ENCODE measurements at regions not wholly inside any gene's neighbourhood (a gene's known extent, or its start where the extent isn't known, plus 50 kb on each side); places are given as distances from the start of the nearest gene placed in this dataset.

GRCh38 chr15:52975941-52976449, 185.9 kb upstream of the ONECUT1 start:
- no peak overlapping the region for H3K4me3 Mint-ChIP-seq
- peaks cover 50% of the 10 kb centered on the region for H3K9me3 Mint-ChIP-seq
- H3K36me3 Mint-ChIP-seq (ENCODE audit: low read depth), result no peaks in the 10 kb centered on the region
- TF ChIP-seq CTCF (IDR thresholded peaks at IDR 0.05), result no peak
- DNase-seq, result no peak
- peaks cover 2% of the 10 kb centered on the region for H3K27me3 Mint-ChIP-seq (ENCODE audit: insufficient read depth)
- no peaks in the 10 kb centered on the region for H3K4me1 Mint-ChIP-seq (ENCODE audit: low read depth)
- no peak overlapping the region for H3K27ac Mint-ChIP-seq

GRCh38 chr15:52963865-52964264, 173.7 kb upstream of the ONECUT1 start:
- peaks cover 36% of the 10 kb centered on the region for H3K9me3 Mint-ChIP-seq
- no peak for TF ChIP-seq CTCF (IDR thresholded peaks at IDR 0.05)

DNA sequence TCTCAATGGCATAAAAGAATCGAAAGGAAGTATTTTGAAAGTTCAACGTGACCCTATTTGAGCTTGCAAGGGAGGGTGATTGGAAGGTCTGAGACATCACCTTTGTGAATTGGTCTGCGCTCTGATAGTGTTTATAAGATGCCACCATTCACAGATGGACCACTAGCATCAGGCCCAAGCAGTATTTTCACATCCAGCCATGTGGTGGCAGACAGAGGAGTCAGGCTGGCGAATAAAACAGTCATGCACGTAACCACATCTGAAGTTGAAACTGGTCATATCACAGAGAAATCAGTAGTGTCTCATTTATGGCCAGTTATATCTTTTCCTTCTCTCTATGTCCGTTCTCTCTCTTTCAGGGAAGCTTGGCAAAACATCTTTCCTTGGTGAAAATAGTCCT, 170.1 kb upstream of the ONECUT1 start:
- Mint-ChIP-seq H3K27me3 (ENCODE audit: insufficient read depth) (peaks cover 1% of the 10 kb centered on the region; the same call in 1 of the 2 replicates), H3K9me3 (peaks cover 35% of the 10 kb centered on the region), H3K36me3 (ENCODE audit: low read depth) (no peaks in the 10 kb centered on the region), H3K27ac (no peak overlapping the region), H3K4me1 (ENCODE audit: low read depth) (no peaks in the 10 kb centered on the region), H3K4me3 (no peak overlapping the region)
- TF ChIP-seq CTCF (IDR thresholded peaks at IDR 0.05), result no peak
- no peak for DNase-seq

More at GRCh38 chr15:52963865-52964264, 173.7 kb upstream of the ONECUT1 start:
- Mint-ChIP-seq H3K27me3 (ENCODE audit: insufficient read depth) (peaks cover 1% of the 10 kb centered on the region; the same call in 1 of the 2 replicates), H3K27ac (no peak overlapping the region), H3K4me3 (no peak overlapping the region), H3K36me3 (ENCODE audit: low read depth) (no peaks in the 10 kb centered on the region), H3K4me1 (ENCODE audit: low read depth) (no peaks in the 10 kb centered on the region)
- no peak for DNase-seq

GRCh38 chr15:52943746-52944145, 153.6 kb upstream of the ONECUT1 start:
- Mint-ChIP-seq H3K27me3 (ENCODE audit: insufficient read depth) (no peaks in the 10 kb centered on the region), H3K4me1 (ENCODE audit: low read depth) (no peaks in the 10 kb centered on the region), H3K4me3 (no peak overlapping the region), H3K36me3 (ENCODE audit: low read depth) (no peaks in the 10 kb centered on the region), H3K9me3 (peaks cover 40% of the 10 kb centered on the region), H3K27ac (no peak overlapping the region)
- no peak for TF ChIP-seq CTCF (IDR thresholded peaks at IDR 0.05)
- DNase-seq, result no peak

GRCh38 chr15:52936489-52936888, 146.4 kb upstream of the ONECUT1 start:
- TF ChIP-seq CTCF (IDR thresholded peaks at IDR 0.05), result no peak
- no peak for DNase-seq
- Mint-ChIP-seq H3K36me3 (ENCODE audit: low read depth) (no peaks in the 10 kb centered on the region), H3K27me3 (ENCODE audit: insufficient read depth) (no peaks in the 10 kb centered on the region), H3K9me3 (peaks cover 33% of the 10 kb centered on the region), H3K27ac (no peak overlapping the region), H3K4me1 (ENCODE audit: low read depth) (no peaks in the 10 kb centered on the region), H3K4me3 (no peak overlapping the region)

DNA sequence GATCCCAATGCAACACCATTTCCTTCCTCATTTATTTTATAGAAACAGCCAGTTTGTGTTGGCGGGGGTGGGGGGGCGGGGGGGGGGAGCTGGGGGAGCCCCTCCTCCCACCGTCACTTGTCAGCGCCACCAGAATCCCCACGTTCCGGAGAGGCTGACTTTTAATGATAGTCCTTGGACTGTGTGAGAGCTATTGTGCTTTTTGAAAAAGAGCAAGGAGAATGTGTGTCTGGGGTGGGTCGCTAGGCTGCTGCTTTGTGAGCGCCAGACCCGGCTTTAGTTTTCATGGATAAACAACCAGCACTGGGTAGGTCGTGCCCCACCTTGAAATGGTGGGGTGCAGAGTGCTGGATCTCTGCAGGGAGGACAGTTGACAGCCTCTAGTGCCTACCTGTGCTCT, 135.0 kb upstream of the ONECUT1 start:
- Mint-ChIP-seq H3K27me3 (ENCODE audit: insufficient read depth) (no peaks in the 10 kb centered on the region), H3K36me3 (ENCODE audit: low read depth) (no peaks in the 10 kb centered on the region)

More for the DNA sequence above, 135.0 kb upstream of the ONECUT1 start:
- TF ChIP-seq CTCF (IDR thresholded peaks at IDR 0.05), result no peak
- no peak overlapping the region for H3K27ac Mint-ChIP-seq
- no peak overlapping the region for H3K4me3 Mint-ChIP-seq
- no peaks in the 10 kb centered on the region for H3K4me1 Mint-ChIP-seq (ENCODE audit: low read depth)
- no peak for DNase-seq
- peaks cover 57% of the 10 kb centered on the region for H3K9me3 Mint-ChIP-seq
